ENCODE measurements at regions not wholly inside any gene's neighbourhood (a gene's known extent, or its start where the extent isn't known, plus 50 kb on each side); places are given as distances from the start of the nearest gene placed in this dataset.

DNA sequence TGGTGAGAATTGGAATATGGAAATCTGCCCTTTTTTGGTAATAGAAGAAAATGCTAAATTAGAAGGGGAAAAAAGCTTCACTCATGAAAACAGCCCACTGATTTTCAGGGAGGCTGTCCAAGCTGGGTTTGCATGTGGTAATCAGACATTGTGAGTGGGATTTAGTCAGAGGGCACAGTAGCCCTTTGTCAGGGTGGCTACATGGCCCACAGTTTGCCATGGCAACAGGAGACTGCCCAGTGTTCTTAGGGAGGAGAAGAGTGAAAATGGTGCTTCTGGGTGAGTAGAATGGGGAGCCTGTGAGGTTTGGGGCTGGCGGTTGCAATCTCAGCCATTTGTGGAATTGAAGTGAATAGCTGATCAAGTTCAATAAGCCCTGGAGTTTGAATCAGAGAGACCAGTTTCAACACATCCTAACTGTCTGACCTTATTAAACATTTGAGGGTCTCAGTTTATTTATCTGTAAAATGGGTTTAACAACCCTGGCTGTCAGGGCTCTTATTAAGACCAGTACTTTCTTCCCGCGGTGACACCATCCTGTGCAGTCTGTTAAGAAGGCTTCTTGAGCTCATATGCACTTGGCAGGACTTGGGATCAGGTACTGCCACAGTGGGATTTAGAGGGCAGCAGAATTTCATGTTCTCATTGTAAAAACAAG lies 107.6 kb upstream of the TNC start:
- no peak for FAIRE-seq

DNA sequence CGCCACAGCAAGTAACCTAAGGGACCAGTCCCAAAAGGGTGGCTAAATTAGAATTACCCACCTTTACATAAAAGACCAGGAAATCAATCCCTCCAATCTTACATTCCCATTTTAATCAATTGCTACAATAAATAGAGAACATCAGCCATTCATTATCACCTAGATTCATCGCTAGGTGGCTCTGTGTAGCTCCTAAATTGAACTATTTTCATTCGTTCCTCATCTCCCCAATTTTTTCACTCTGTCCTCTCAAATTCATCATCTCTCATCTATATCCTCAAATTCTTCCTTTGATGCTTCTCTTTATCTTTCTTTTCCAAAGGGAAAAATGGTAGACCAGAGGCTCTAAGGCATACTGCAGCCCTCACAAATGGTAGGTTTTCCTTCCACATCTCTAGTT lies 108.2 kb upstream of the TNC start:
- DNase-seq (no peak), ATAC-seq (no peak), FAIRE-seq (no peak)
- H3K4me1 ChIP-seq: no peaks in the 10 kb centered on the region
- WGBS, 2 donors: 61 to 80% methylated on average over 3 of the region's 3 CpGs
- H3K4me3 ChIP-seq: no peak overlapping the region
- no peaks in the 10 kb centered on the region for H3K36me3 ChIP-seq
- H3K27me3 ChIP-seq: peaks cover 0 to under 1% (median 0%) of the 10 kb centered on the region in 4 donors
- intact Hi-C loops (cut with DNase I): no loop called here
- no peaks in the 10 kb centered on the region for H3K9me3 ChIP-seq
- H3K27ac ChIP-seq: no peak overlapping the region
- TF ChIP-seq, protein P1, sequence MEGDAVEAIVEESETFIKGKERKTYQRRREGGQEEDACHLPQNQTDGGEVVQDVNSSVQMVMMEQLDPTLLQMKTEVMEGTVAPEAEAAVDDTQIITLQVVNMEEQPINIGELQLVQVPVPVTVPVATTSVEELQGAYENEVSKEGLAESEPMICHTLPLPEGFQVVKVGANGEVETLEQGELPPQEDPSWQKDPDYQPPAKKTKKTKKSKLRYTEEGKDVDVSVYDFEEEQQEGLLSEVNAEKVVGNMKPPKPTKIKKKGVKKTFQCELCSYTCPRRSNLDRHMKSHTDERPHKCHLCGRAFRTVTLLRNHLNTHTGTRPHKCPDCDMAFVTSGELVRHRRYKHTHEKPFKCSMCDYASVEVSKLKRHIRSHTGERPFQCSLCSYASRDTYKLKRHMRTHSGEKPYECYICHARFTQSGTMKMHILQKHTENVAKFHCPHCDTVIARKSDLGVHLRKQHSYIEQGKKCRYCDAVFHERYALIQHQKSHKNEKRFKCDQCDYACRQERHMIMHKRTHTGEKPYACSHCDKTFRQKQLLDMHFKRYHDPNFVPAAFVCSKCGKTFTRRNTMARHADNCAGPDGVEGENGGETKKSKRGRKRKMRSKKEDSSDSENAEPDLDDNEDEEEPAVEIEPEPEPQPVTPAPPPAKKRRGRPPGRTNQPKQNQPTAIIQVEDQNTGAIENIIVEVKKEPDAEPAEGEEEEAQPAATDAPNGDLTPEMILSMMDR (IDR thresholded peaks at IDR 0.05): no peak

More for the DNA sequence above, 107.6 kb upstream of the TNC start:
- DNase-seq: no peak
- peaks cover 0 to 3% (median 0%) of the 10 kb centered on the region in 4 donors for H3K27me3 ChIP-seq
- no peaks in the 10 kb centered on the region for H3K36me3 ChIP-seq
- H3K9me3 ChIP-seq: no peaks in the 10 kb centered on the region
- H3K27ac ChIP-seq: no peak overlapping the region
- H3K4me3 ChIP-seq: no peak overlapping the region
- no peak for ATAC-seq
- intact Hi-C loops (cut with DNase I): no loop called here
- 87 to 97% methylated on average over 3 of the region's 3 CpGs for WGBS, 2 donors
- H3K4me1 ChIP-seq: no peaks in the 10 kb centered on the region
- TF ChIP-seq, protein P1 (IDR thresholded peaks at IDR 0.05): no peak

DNA sequence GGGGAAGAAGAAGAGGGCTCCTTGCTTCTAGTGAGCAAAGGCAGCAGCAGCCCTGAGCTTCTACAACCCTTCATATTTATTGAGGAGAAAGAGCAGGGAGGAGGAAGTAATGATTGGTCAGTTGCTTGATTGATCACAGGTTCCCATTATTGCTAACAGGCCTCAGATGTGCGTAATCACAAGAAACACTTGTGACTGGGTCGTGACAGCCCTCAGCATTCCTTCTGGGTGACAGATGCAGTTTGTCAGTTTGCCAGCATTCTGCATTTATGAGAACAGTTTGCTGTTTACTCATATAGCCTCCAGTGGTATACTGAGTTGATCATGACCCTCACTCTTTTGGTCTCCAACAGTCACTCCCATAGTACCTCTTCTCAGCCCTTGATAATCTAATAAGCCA lies 111.5 kb upstream of the TNC start:
- FAIRE-seq (no peak), DNase-seq (no peak), ATAC-seq (no peak)
- no peaks in the 10 kb centered on the region for H3K27me3 ChIP-seq
- no peak overlapping the region for H3K27ac ChIP-seq
- no peaks in the 10 kb centered on the region for H3K36me3 ChIP-seq
- 79 to 88% methylated on average over 2 of the region's 2 CpGs for WGBS, 2 donors
- H3K4me1 ChIP-seq: no peaks in the 10 kb centered on the region
- TF ChIP-seq, protein P1 (IDR thresholded peaks at IDR 0.05): no peak
- intact Hi-C loops (cut with DNase I): no loop called here
- H3K9me3 ChIP-seq: no peaks in the 10 kb centered on the region
- H3K4me3 ChIP-seq: no peak overlapping the region

GRCh38 chr9:115230924-115231515 lies 113.1 kb upstream of the TNC start:
- intact Hi-C loops (cut with DNase I): no loop called here
- DNase-seq (no peak), FAIRE-seq (no peak), ATAC-seq (no peak)
- H3K36me3 ChIP-seq: no peaks in the 10 kb centered on the region
- no peak overlapping the region for H3K27ac ChIP-seq
- TF ChIP-seq, protein P1 (IDR thresholded peaks at IDR 0.05): no peak
- no peaks in the 10 kb centered on the region for H3K9me3 ChIP-seq
- no peak overlapping the region for H3K4me3 ChIP-seq
- no peaks in the 10 kb centered on the region for H3K27me3 ChIP-seq
- H3K4me1 ChIP-seq: no peaks in the 10 kb centered on the region
- 51 to 52% methylated on average over 3 of the region's 3 CpGs for WGBS, 2 donors

DNA sequence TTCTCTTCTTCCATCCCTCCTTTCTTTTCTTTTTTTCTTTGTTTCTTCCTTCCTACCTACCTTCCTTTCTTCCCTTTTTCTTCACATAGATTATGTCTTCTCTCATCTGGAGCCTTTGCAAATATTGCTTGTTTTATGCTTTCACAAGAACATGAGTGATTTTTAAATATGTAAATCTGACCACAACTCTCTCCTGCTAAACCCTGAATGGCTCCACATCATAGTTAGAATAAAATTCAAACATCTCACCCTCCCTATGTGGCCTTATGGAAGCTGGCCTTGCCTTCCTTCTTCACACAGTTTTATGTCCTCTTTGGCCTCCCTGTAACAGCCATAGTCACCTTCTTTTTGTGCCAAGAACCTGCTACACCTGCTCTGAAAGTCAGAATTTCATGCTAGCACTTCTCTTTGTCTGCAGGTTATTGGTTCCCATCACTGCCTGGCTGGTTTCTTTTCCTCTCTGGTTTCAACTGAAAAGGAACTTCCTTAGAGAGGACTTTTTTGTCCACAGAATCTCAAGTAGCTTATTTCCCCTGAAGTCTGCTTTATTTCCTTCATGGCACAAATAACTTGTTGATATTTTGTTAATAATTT lies 114.3 kb upstream of the TNC start:
- Histone ChIP-seq H3K4me3 (no peak overlapping the region), H3K27ac (no peak overlapping the region), H3K4me1 (no peaks in the 10 kb centered on the region), H3K36me3 (no peaks in the 10 kb centered on the region), H3K27me3 (no peaks in the 10 kb centered on the region), H3K9me3 (no peaks in the 10 kb centered on the region)
- intact Hi-C loops (cut with DNase I): no loop called here
- ATAC-seq (no peak), DNase-seq (no peak), FAIRE-seq (no peak)
- TF ChIP-seq, protein P1 (IDR thresholded peaks at IDR 0.05): no peak
